Left renal pelvis (tissue), 4 donors: ENCODE measurements at regions not wholly inside any gene's neighbourhood (a gene's known extent, or its start where the extent isn't known, plus 50 kb on each side); places are given as distances from the start of the nearest gene placed in this dataset.
A peak's percentile ranks its signal among the peaks of the same experiment; 100 is the strongest.

Experiments used
- DNase-seq, 4 donors: peaks; one replicate each; pipeline ENCODE4 v3.0.0-alpha.2; 2013; ENCODE audit warnings: low read depth in 4 of 4, low spot score in 3 of 4

GRCh38 chr21:22981819-22982218 is 1983.6 kb downstream of the NCAM2 start:
- DNase-seq: no peak

DNA sequence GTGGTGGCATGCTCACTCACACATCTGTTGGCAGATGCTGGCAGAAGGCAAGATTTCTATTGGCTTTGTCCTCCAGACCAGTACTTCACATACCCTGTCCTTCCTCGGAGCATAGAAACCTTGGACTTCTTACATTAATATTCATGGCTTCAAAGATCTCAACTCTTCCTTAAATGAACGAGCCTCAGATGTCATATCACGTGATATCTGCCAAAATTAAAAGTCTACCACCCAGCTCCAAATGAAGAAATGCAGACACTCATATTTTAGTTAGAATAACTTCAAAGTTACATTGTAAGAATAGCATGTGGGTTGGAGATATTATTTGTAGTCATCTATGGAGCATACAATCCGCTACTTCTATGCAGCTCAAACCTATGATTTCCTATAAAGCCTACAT is 1994.9 kb downstream of the NCAM2 start:
- no peak for DNase-seq

GRCh38 chr21:22993822-22994574 is 1995.8 kb downstream of the NCAM2 start:
- DNase-seq: no peak

GRCh38 chr21:23003951-23004350 is 2005.7 kb downstream of the NCAM2 start:
- no peak for DNase-seq

DNA sequence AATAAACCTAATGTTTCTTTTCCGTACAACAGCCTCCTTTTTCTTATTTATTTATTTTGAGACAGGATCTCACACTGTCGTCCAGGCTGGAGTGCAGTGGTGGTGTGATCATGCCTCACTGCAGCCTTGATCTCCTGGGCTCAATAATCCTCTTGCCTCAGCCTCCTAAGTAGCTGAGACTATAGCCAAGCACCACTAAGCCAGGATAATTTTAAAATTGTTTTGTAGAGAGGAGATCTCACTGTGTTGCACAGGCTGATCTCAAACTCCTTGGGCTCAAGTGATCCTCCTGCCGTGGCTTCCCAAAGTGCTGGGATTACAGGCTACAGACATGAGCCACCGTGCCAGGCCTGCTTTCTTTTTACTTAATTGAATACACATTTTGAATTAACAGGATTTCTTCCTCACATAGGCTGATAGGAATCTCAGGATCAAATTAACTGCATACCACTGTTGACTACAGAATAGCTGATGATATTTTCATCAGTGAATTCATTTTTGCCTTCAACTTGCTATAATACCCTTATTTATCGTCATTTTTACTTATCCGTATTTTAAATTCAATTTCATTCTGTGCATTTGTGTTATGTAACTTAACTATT is 2010.5 kb downstream of the NCAM2 start:
- DNase-seq: no peak

DNA sequence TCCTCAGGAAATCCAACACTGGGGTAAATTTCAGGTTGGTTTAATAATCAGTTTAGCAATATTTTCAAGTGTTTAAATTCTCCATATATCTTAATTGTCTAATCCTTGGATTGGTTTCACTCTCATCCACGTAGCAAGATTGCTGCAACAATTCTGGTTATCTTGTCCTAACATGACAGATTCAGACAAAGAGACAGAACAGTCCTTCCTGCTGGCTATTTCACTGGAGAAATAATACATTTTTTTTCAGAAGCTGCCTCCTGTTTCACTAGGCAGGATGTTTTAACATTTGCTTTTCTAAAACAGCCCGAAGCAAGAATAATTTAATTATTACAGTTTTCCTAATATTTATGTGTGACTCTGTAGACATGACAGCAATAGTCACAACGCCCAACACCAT is 2011.2 kb downstream of the NCAM2 start:
- DNase-seq: no peak

DNA sequence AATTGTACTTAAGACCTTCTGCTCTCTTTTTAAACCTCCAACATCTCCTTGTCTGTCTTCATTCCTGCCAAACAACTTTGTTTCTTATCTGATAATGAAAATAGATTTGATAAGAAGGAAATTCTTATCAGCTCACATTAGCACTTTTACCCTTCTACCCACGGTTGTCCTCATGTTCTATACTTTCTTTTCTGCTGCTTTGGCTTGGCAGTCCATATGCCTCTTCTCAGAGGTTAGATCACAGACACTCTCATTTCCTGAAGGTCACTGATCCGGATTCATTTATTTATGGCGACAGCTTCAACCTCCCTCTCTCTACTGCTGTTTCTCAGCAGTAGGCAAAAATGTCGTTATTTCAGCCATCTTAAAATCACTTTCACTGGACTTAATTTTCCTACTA is 2015.8 kb downstream of the NCAM2 start:
- no peak for DNase-seq

DNA sequence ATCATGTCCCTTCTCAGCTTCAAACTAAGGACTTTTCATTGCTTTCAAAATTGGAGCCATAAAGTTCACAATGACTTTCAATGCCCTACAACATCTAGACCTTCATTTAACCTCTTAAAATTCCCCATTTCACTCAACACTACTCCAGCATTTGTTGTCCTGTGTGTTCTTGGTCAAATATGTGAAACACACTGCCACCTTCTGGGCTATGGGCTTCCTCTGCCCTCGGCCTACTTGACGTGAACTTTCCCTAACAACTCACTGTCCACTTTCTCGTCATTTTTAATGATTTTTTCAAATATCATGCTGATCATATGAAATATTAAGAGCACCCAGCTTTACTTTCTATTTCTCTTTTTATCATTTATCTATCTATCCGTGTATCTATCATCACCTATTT is 2018.4 kb downstream of the NCAM2 start:
- no peak for DNase-seq

- DNase-seq: no peak
Observed at GRCh38 chr21:23017989-23018388, 2019.8 kb downstream of the NCAM2 start.

GRCh38 chr21:23020969-23021368 is 2022.8 kb downstream of the NCAM2 start:
- DNase-seq: no peak

DNA sequence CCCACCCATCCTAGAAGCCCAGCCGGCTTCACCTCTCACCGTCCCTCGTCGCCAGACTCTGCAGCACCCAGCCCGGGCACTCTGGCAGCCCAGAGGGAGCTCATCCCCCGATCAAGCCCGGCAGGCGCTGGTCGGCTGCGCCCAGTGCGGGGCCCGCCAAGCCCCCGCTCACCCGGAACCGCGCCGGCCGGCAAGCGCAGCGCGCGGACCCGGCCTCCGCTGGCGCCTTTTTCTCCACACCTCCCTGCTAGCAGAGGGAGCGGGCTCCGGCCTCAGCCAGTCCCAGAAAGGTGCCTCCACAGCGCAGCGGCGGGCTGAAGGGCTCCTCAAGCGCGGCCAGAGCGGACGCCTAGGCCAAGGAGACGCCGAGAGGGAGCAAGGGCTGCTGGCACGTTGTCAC is 2023.3 kb downstream of the NCAM2 start:
- no peak for DNase-seq

- no peak for DNase-seq
Observed at GRCh38 chr21:23026878-23027277, 2028.7 kb downstream of the NCAM2 start.

DNA sequence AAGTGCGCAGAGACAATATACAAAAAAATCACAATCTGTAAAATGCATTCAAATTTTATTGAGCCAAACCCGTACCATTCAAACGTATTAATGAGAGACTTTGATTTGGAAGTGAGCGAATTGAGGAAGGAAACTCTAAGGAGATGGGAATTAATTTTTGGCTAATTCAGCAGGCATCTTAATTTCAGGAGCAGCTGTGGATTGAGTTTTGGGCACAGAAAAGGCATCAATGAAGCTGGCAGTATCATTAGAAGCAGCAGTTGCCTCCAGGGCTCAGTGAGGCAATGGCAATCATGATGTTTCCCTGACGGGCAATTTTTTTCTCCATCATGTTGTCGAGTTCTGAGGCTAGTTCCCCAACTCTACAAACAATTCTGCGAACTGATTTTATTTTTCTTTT is 2041.6 kb downstream of the NCAM2 start:
- DNase-seq: no peak

- DNase-seq: no peak
Observed at GRCh38 chr21:23045955-23046354, 2047.7 kb downstream of the NCAM2 start.

DNA sequence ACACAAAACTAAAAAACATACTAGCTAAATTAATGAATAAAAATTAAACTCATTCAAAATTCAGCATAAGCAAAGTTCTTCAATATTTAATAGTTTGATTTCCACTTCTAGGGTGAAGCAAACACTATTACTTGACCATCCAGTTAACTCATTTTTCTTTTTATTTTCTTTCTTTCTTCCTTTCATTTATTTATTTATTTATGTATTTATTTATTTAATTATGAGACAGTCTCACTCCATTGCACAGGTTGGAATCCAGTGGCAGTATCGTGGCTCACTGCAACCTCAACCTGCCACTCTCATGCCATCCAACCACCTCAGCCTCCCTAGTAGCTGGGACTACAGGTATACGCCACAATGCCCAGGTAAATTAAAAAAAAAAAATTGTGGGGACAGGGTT is 2069.5 kb downstream of the NCAM2 start:
- no peak for DNase-seq

DNA sequence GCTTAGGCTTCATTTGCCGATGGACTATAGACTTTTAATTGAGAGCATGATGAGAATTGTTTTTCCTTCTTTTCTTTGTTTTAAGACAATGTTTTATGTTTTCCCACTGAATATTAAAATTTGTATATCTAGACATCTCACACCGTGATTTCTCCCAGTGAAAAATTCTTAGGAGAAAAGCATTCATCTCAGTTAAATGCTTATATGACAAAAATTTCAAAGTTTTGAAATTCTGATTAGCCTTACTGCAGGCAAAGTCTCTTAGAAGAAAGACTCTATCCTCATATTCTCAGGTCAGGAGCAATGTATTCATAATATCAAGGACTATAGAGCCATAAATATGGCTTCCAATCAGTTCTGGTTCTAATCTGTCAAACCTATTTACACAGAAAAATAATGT is 2085.0 kb downstream of the NCAM2 start:
- no peak for DNase-seq

DNA sequence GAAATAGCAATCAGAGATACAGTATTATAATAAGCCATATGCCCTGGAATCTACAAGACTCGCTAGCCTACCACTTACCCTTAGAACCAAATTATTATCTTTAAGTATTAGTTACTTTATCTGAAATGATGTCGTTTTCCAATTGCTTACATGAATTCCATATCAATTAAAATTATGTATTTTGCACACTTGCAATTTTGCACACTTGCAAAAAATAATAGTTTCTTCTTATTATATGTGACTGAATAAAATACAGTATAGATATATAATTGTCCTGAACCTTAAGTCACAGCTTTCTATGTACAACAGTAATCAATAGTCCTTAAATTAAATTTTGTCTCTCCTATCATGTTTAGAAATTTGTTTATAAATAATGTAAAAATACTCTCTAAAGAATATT is 2095.1 kb downstream of the NCAM2 start:
- DNase-seq: no peak

DNA sequence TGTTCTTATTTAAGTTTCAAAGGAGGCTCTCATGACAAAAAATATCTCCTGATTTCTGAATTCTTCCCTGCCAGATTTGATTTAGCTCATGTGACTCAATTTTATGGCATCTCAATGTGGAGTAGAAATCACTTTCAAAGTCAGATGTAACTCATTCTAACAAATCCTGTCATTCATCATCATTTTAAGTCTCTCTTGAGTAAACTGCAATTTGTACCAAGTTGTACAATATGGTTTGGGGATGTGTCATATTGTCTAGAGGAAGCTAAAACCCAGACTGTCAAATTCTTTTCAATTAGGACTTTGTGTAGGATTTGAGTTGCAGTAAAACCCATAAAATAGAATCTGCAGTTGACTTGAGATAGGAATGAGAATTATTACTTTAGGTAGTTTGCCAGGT is 2101.0 kb downstream of the NCAM2 start:
- no peak for DNase-seq

DNA sequence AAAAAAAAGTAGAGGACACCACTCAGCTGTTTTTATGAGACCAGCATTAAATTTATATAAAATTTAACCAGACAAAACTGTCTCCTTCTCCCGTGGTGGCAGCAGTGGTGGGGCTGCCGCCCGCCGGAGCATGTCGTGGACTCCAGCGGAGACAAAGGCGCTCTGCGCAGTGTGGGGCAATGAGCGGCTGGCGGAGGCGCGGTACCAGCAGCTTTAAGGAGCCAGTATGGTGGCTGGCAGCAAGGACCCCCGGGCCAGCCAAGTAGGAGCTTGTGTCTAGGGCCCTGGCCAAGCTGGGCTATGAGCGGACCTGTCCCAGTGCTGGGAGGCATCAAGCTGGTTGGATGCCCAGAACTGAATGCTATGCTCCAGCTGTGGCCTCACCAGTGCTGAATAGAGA is 2102.9 kb downstream of the NCAM2 start:
- DNase-seq: no peak

DNA sequence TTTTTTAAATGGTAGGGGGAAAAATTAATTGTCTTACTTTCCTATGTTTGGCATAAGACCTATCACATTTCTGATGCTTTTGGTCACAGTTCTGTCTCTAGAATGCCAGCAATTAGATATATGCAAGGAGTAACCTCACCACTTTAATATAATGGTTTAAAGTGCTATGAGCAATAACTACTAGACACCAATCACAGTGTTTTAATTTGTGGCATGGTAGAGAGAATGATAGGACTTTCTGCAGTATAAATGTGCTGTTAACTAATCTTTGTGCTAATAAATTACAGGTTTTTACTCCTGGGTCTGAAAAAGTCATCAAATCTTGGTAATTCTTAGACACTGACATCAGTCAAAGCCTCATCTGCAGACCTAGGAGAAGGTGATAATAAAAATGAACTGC is 2110.3 kb downstream of the NCAM2 start:
- DNase-seq: no peak

DNA sequence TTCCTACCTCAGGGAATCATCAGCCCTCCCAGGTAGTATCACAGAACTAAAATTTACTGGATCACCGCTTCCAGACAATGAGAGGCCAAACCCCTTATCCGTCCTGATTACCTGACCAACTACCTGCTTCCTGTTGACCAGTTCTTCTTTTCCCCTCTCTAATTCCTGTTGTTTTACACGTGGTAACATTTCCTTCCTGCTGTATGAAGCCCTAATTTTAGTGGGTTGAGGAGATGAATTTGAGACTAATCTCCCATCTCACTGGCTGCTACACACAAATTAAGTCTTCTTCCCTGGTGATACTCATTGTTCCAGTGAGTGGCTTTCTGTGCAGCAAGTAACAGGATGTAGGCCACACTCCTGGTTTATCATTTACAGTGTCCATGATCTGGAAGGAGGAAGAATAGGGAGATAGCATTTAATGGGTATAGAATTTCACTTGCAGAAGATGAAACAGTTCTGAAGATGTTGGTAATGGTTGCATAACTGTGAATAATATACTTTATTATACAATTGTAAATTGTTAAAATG is 2112.9 kb downstream of the NCAM2 start:
- peak in 1 of 4 donors; percentile 7 for DNase-seq

GRCh38 chr21:23119491-23119890 is 2121.3 kb downstream of the NCAM2 start:
- no peak for DNase-seq
